ENCODE measurements at regions not wholly inside any gene's neighbourhood (a gene's known extent, or its start where the extent isn't known, plus 50 kb on each side); places are given as distances from the start of the nearest gene placed in this dataset.

- TF ChIP-seq POLR2A (IDR thresholded peaks at IDR 0.05) (no peak), CTCF (IDR thresholded peaks at IDR 0.05 in 4 of 5, conservative IDR thresholded peaks at IDR 0.05 in 1 of 5) (no peak)
These were observed 634.1 kb downstream of the ACTR3B start for GRCh38 chr7:153393666-153394065.

All from gastrocnemius medialis (tissue), 4 donors.